ENCODE measurements at regions not wholly inside any gene's neighbourhood (a gene's known extent, or its start where the extent isn't known, plus 50 kb on each side); places are given as distances from the start of the nearest gene placed in this dataset.

DNA sequence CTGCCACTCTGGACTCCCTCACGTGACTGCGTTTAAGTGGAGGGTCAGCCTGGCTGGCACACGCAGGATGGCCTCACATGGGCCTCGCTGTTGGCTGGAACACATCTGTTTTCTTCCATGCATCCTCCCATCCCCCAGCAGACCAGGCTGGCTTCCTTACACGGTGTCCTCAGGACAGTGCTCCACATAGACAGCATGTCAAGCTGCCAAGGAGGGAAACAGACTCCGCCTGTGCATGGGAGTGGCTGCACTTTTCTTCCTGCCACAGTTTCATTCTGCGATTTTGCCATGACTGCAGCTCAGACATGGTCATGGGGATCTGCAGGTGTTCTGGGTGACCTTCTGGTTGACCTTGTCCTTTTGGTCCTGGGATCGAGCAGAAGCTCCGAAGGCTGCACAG is 344.2 kb downstream of the SHANK2 start:
- Histone ChIP-seq H3K9me3 (no peaks in the 10 kb centered on the region), H3K36me3 (ENCODE audit: low read depth) (no peaks in the 10 kb centered on the region), H3K4me1 (ENCODE audit: low read depth) (no peaks in the 10 kb centered on the region), H3K4me3 (no peak overlapping the region)
- peak in 1 of 3 donors; percentile 20 for DNase-seq
- intact Hi-C loops (cut with DNase I, micrococcal nuclease) = no loop called here
- peak; percentile 41 for ATAC-seq
- TF ChIP-seq, protein P1, sequence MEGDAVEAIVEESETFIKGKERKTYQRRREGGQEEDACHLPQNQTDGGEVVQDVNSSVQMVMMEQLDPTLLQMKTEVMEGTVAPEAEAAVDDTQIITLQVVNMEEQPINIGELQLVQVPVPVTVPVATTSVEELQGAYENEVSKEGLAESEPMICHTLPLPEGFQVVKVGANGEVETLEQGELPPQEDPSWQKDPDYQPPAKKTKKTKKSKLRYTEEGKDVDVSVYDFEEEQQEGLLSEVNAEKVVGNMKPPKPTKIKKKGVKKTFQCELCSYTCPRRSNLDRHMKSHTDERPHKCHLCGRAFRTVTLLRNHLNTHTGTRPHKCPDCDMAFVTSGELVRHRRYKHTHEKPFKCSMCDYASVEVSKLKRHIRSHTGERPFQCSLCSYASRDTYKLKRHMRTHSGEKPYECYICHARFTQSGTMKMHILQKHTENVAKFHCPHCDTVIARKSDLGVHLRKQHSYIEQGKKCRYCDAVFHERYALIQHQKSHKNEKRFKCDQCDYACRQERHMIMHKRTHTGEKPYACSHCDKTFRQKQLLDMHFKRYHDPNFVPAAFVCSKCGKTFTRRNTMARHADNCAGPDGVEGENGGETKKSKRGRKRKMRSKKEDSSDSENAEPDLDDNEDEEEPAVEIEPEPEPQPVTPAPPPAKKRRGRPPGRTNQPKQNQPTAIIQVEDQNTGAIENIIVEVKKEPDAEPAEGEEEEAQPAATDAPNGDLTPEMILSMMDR (IDR thresholded peaks at IDR 0.05) = no peak

DNA sequence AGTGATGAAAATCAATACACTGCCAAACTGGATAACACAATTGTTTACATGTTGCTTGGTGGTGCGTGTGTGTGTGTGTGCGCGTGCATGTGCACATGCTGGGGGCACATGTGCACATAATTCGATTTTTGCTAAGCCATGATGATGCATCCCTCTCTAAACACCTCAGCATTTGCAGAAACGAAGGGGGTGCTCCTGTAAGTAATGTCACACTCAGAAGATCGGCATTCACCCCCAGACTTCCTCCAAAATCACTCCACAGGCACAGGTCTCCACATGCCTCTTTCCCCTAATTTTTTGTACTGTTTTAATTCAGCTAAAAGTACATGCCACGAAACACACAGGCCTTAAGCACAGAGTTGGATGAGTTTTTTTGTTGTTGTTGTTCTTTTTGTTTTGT is 341.5 kb downstream of the SHANK2 start:
- TF ChIP-seq, protein P1 (IDR thresholded peaks at IDR 0.05) = no peak
- DNase-seq (no peak), ATAC-seq (no peak)
- no peaks in the 10 kb centered on the region for H3K4me1 ChIP-seq (ENCODE audit: low read depth)
- no peak overlapping the region for H3K4me3 ChIP-seq
- no peaks in the 10 kb centered on the region for H3K36me3 ChIP-seq (ENCODE audit: low read depth)
- H3K9me3 ChIP-seq = no peaks in the 10 kb centered on the region
- intact Hi-C loops (cut with DNase I, micrococcal nuclease) = no loop called here

DNA sequence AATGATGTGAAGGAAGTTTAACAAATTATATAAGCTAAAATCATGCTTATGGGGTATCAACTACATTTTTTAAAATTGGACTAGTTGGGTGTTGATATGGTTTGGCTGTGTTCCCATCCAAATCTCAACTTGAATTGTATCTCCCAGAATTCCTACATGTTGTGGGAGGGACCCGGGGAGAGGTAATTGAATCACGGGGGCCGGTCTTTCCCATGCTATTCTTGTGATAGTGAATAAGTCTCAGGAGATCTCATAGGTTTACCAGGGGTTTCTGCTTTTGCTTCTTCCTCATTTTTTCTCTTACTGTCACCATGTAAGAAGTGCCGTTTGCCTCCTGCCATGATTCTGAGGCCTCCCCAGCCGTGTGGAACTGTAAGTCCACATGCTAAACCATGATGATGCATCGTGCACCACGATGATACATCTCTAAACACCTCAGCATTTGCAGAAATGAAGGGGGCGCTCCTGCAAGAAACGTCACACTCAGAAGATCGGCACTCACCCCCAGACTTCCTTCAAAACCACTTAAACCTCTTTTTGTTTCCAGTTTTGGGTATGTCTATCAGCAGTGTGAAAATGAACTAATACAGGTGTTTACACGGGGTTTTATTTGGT is 340.0 kb downstream of the SHANK2 start:
- Histone ChIP-seq H3K4me1 (ENCODE audit: low read depth) (no peaks in the 10 kb centered on the region), H3K4me3 (no peak overlapping the region), H3K36me3 (ENCODE audit: low read depth) (no peaks in the 10 kb centered on the region), H3K9me3 (no peaks in the 10 kb centered on the region)
- intact Hi-C loops (cut with DNase I, micrococcal nuclease) = no loop called here
- DNase-seq = no peak
- ATAC-seq = no peak
- TF ChIP-seq, protein P1 (IDR thresholded peaks at IDR 0.05) = no peak

DNA sequence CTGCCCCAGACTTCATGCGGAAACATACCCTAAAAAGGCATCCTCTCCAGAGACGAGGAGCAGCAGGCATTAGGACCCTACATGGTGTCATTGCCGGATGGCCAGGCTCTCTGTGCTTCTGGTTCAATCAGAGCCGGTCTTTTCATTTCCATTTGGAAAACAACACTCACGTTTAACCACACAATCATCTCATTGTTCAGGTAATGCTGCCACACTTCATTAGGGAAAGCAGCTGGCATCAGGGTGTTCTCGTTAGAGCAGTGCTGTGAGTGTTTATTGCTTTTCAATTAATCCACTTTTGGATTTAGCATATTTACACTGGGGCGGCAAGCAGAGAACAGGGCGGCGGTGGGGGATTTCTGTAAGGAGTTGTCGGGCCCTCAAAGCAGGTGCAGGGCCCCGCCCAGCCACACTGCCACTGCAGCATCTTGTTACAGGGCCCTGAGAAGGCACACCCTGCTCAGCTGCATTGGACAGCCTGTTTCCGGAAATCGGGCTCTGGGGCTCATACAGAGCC is 338.6 kb downstream of the SHANK2 start:
- H3K9me3 ChIP-seq = no peaks in the 10 kb centered on the region
- H3K4me1 ChIP-seq (ENCODE audit: low read depth) = no peaks in the 10 kb centered on the region
- peak; percentile 66 to 80 (median 68) for DNase-seq
- H3K4me3 ChIP-seq = no peak overlapping the region
- intact Hi-C loops (cut with DNase I, micrococcal nuclease) = no loop called here
- no peaks in the 10 kb centered on the region for H3K36me3 ChIP-seq (ENCODE audit: low read depth)
- TF ChIP-seq, protein P1 (IDR thresholded peaks at IDR 0.05) = no peak
- peak; percentile 95 for ATAC-seq

DNA sequence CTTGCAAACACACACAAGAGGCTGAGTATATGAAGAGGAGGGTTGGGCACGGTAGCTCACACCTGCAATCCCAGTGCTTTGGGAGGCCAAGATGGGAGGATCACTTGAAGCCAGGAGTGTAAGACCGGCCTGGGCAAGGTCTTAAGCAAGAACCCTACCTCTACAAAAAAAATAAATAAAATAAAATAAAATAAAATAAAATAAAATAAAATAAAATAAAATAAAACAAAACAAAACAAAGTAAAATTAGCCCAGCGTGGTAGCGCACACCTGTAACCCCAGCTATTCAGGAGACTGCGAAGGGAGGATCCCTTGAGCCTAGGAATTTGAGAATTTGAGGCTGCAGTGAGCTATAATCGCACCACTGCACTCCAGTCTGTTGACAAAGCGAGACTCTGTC is 337.9 kb downstream of the SHANK2 start:
- Histone ChIP-seq H3K4me3 (no peak overlapping the region), H3K36me3 (ENCODE audit: low read depth) (no peaks in the 10 kb centered on the region), H3K9me3 (no peaks in the 10 kb centered on the region), H3K4me1 (ENCODE audit: low read depth) (no peaks in the 10 kb centered on the region)
- intact Hi-C loops (cut with DNase I, micrococcal nuclease) = no loop called here
- TF ChIP-seq, protein P1 (IDR thresholded peaks at IDR 0.05) = no peak
- DNase-seq = no peak
- ATAC-seq = no peak

Measured in mucosa of descending colon (tissue), 3 donors.